8988T (cell line): ENCODE measurements at regions not wholly inside any gene's neighbourhood (a gene's known extent, or its start where the extent isn't known, plus 50 kb on each side); places are given as distances from the start of the nearest gene placed in this dataset.
"Not testable (repeated sequence)": the region's sequence is repeated elsewhere in the genome, so short reads cannot be mapped to it uniquely, and the experiment has no call there.

Source experiments
- DNase-seq: peaks from one replicate; pipeline ENCODE4 v3.0.0; 2011

DNA sequence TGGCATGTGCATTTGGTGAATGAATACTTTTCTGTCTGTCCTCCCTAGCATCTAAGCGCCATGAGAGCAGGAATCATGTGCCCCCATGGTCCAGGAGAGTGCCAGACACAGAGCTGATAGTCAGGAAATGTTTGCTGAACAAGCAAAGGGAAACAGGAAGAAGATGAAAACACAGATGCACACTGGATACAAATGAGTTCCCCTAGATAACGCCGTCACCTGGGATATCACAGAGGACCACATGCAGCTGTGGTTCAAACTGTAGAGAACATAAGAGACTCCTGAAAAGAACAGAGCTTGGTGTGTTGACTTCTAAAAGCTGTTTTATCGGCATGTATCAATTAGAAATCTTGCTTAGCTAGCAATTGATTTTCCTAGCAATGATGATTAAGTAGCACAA, 293.7 kb downstream of the BTBD3 start:
- no peak for DNase-seq

DNA sequence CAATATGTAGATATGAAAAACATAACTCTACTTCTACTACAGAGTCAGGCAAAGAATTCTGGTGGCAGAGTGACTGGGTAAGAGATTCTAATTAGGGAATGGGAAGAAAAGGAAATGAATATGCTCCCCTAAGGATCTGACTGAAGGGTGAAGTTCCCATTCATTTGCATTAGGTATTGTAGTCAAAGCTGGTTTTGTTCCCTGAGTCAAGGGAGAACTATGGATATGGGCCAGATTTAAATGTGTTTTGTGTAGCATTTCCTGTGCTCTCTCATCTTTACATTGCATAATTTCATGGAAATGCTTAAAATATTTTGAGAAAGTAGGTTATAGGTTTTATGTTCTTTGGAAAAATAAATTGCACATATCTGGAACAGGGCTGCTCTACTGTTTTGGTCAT, 299.7 kb downstream of the BTBD3 start:
- no peak for DNase-seq

DNA sequence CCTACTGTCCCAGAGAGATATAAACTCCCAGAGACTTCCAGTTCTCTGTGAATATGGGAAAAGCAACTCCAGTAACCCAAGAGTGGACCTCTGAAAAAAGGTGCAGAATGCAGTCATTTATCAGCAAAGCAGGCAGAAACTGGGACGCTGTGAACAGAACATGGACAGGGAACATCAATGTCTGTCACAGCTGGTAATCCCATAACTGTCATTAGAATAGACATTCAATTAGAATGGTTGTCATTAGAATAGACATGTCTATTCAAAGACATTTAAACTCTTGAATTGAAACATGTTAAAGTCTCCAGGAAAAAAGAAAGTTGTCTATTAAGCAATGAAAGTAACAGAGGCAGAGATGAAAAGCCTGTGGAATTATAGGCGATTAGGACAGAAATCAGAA, 302.1 kb downstream of the BTBD3 start:
- DNase-seq = no peak

GRCh38 chr20:12223057-12223456, 305.4 kb downstream of the BTBD3 start:
- DNase-seq = no peak

GRCh38 chr20:12225898-12226297, 308.2 kb downstream of the BTBD3 start:
- no peak for DNase-seq

GRCh38 chr20:12229891-12230290, 312.2 kb downstream of the BTBD3 start:
- DNase-seq = no peak

- no peak for DNase-seq
Measured at GRCh38 chr20:12237772-12238171, 320.1 kb downstream of the BTBD3 start.

GRCh38 chr20:12241065-12241464, 323.4 kb downstream of the BTBD3 start:
- no peak for DNase-seq

DNA sequence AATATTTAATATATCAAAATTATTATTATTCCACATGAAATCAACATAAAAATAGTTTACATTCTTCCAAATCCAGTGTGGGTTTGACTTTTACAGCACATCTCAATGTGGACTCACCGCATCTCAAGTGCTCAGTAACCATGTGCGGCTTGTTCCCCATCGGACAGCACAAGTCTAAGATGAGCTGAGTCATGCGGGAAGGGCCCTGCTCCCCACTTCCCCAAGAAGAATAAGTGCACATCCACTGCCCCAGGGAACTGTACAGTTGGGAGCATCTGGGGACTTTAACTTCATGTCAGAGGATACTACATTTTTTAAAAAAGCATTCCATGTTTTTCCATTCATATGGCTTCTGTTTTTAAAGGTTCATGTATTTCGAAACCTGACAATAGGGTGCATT, 325.6 kb downstream of the BTBD3 start:
- no peak for DNase-seq

DNA sequence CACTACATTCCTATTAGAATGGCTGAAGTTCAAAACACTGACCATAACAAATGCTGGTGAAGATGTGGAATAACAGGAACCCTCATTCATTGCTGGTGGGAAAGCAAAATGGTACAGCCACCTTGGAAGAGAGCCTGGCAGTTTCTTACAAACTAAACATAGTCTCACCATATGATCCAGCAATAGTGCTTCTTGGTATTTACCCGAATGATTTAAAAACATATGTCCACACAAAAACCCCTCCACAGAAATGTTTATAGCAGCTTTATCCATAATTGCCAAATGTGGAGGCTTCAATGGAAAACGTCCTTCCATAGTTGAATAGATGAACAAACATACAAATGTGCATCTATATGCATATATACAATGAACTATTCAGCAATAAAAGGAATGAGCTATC, 330.8 kb downstream of the BTBD3 start:
- no peak for DNase-seq

DNA sequence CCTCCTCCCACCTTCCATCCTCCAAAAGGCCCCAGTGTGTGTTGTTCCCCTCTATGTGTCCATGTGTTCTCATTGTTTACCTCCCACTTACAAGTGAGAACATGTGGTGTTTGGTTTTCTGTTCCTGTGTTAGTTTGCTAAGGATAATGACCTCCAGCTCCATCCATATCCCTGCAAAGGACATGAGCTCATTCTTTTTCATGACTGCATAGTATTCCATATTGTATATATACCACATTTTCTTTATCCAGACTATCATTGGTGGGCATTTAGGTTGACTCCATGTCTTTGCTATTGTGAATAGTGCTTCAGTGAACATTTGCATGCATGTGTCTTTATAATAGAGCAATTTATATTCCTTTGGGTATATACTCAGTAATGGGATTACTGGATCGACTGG, 333.0 kb downstream of the BTBD3 start:
- DNase-seq = not testable (repeated sequence)

GRCh38 chr20:12252793-12253192, 335.1 kb downstream of the BTBD3 start:
- DNase-seq = no peak

GRCh38 chr20:12255461-12255970, 337.8 kb downstream of the BTBD3 start:
- DNase-seq = no peak

- no peak for DNase-seq
Measured at GRCh38 chr20:12256806-12257205, 339.1 kb downstream of the BTBD3 start.

GRCh38 chr20:12262747-12263146, 345.1 kb downstream of the BTBD3 start:
- no peak for DNase-seq

DNA sequence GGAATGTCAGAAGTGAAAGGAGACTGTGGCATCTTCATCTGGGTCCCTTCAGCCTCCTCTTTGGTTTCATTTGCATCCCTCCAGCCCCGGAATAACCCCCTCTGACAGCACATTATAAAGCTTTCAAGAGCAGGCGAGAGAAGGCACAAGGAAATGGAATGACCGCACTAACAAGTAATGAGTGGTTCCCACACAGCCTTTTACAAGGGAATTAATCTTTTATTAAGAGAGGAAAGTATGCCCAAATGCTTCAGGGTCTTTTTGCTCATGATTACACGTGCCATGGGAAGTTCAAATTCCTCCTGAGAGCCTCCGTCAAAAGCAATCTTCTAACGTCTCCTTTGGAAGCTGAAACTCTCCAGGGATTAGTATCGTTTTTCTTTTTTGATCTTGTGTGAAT, 347.0 kb downstream of the BTBD3 start:
- no peak for DNase-seq

GRCh38 chr20:12265662-12266061, 348.0 kb downstream of the BTBD3 start:
- DNase-seq = no peak

DNA sequence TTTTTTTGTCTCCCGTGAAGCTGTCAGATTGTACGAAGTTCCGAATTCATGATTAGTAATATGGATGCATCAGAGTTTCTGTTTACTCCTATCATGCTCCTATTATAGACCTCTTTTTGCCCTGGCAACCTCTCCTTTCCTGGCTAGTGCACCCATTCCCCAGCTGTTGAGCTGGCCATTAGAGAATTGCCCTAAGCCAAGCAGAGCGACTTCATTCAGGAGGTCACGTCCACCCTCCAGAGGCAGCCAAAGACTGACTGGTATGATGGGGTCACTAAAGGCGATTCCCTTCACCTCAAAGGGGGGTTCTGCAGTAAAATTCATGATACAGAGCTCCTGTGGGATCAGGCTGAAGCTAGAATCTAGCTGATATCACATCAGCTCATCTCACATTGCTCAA, 351.9 kb downstream of the BTBD3 start:
- DNase-seq = no peak

DNA sequence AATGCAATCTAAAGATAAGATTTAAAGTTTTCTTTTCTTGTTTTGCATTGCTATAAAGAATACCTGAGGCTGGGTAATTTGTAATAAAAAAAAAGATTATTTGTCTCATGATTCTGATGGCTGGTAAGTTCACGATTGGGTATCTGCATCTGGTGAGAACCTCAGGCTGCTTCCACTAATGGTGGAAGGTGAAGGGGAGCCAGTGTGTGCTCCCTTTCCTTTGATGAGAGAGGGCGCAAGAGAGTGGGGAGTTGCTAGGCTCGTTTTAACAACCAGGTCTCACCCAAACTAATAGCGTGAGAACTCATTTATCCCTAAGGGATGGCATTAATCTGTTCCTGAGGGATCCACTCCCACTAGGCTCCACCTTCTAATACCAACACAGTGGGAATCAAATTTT, 353.2 kb downstream of the BTBD3 start:
- no peak for DNase-seq

DNA sequence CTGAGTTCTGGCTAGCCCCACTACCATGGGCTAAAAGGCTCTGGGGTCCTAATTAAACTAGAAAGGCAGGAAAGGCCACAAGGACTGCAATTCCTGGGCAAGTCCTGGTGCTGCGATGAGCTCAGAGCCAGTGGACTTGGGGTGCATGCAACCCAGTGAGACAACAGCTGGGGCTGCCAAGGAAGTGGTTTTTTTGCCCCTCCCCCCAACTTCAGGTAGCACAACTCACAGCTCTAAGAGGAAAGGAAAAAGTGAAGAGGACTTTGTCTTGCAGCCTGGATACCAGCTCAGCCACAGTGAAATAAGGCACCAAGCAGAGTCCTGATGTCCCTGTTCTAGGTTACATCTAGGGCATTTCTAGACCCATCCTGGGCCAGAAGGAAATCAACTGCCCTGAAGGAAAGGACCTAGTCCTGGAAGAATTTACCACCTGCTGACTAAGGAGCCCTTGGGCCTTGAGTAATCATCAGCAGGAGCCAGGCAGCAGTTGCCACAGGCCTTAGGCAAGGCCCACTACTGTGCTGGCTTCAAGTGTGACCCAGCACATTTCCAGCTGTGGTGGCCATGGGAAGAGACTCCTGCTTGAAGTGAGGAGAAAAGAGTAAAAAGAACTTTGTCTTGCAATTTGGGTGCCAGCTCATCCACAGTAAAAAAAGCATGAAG, 358.4 kb downstream of the BTBD3 start:
- DNase-seq = no peak

DNA sequence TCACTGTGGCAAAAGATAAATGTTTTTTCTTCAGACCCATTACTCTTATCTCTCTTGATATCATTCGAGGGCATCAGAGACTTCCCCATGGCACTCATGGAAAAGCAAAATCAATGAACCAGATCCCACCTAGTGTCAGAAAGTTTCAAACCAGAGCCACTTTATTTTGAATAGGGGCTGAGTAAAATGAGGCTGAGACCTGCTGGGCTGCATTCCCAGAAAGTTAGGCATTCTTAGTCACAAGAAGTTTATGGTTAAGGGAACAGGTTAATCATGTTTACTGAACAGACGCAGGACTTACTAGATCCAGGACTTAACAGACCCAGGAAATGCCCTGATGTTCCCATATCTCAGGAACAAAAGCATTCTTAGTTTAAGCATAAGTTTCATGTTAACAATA, 369.9 kb downstream of the BTBD3 start:
- no peak for DNase-seq

GRCh38 chr20:12289465-12289864, 371.8 kb downstream of the BTBD3 start:
- no peak for DNase-seq

DNA sequence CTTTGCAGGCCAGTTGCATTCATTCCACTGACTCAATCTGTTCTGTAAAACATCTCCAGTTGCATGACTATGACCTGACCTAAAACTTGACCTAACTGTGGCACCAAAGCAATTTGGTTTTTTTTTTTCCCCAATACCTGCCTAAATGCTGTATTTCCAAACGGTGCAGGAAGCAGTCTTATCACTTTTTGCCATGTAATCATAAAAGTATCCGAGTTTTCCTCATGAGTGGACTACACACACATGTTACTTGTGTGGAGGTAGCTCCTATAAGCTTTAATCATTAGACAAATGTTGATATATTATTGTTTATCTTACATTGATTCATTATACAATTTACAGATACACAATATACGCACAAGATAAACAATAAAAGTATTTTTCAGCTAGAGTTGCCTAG, 373.7 kb downstream of the BTBD3 start:
- DNase-seq = no peak

GRCh38 chr20:12293900-12294299, 376.2 kb downstream of the BTBD3 start:
- no peak for DNase-seq

DNA sequence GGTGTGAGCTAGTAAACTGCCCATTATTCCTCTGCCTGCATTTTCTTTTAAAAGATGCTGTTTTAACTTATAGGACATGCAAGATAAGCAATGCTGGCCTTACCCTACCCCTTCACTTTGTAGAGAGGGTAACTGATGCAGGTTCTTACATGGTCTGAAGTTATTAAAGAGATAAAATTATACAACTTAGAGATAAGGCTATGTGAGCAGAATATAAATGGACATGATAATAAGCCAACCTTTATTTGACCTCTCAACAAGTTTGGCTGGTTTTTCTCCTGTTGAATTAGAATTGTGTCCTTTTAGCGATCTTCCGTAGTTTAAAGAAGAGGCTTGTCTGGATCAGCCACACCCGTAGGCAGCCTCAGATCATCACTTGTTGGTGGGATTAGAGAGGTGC, 377.0 kb downstream of the BTBD3 start:
- DNase-seq = no peak
